Bronchial epithelial cell (primary cell): ENCODE measurements at regions not wholly inside any gene's neighbourhood (a gene's known extent, or its start where the extent isn't known, plus 50 kb on each side); places are given as distances from the start of the nearest gene placed in this dataset.
"Not testable (repeated sequence)": the region's sequence is repeated elsewhere in the genome, so short reads cannot be mapped to it uniquely, and the experiment has no call there.

Experiments
- DNase-seq: peaks from one replicate; pipeline ENCODE4 v3.0.0-alpha.2; 2010; ENCODE audit warnings: low read depth
- FAIRE-seq: peaks from 2 replicates; lab custom pipeline; 2011; peaks lifted over from hg19 to GRCh38; lab: Jason Lieb, UNC
- H3K27me3 ChIP-seq: 2 replicates; pipeline ENCODE4 v1.5.1; 2011; ENCODE audit warnings: low read length; ENCODE audit not compliant: control insufficient read depth, insufficient read depth
- H3K36me3 ChIP-seq: 2 replicates; pipeline ENCODE4 v1.5.1; 2011; ENCODE audit warnings: low read length; ENCODE audit not compliant: control insufficient read depth, insufficient read depth
- H3K4me3 ChIP-seq: 2 replicates; pipeline ENCODE4 v1.5.1; 2011; ENCODE audit warnings: mild to moderate bottlenecking, low read depth, low read length, control low read depth
- TF ChIP-seq, protein P1 (sequence below): IDR thresholded peaks from 2 replicates; pipeline ENCODE4 v1.5.1; 2011; ENCODE audit warnings: mild to moderate bottlenecking, moderate library complexity, low read length, control low read depth, inconsistent platforms; ENCODE audit not compliant: insufficient read depth, severe bottlenecking

DNA sequence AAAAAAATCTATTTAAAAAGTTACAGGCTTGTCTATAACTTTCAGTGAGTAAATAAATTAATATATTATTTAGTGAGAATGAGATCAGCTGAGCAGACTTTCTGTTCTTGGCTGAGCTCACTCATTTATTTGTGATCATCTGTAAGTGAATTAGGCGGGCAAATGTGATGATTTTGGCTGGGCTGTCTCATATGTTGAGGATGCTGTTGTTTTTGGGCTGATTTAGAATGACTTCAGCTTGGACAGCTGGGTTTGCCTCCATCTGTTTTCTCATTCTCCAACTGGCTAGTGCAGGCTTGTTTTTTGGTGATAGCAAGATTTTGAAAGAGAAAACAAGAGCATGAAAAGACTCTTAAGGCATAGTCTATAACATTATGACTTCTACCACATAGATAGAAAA, 475.8 kb upstream of the OLFM3 start:
- no peaks in the 10 kb centered on the region for H3K27me3 ChIP-seq
- H3K36me3 ChIP-seq: no peaks in the 10 kb centered on the region
- DNase-seq: no peak
- TF ChIP-seq, protein P1, sequence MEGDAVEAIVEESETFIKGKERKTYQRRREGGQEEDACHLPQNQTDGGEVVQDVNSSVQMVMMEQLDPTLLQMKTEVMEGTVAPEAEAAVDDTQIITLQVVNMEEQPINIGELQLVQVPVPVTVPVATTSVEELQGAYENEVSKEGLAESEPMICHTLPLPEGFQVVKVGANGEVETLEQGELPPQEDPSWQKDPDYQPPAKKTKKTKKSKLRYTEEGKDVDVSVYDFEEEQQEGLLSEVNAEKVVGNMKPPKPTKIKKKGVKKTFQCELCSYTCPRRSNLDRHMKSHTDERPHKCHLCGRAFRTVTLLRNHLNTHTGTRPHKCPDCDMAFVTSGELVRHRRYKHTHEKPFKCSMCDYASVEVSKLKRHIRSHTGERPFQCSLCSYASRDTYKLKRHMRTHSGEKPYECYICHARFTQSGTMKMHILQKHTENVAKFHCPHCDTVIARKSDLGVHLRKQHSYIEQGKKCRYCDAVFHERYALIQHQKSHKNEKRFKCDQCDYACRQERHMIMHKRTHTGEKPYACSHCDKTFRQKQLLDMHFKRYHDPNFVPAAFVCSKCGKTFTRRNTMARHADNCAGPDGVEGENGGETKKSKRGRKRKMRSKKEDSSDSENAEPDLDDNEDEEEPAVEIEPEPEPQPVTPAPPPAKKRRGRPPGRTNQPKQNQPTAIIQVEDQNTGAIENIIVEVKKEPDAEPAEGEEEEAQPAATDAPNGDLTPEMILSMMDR: no peak
- no peak overlapping the region for H3K4me3 ChIP-seq
- no peak for FAIRE-seq

GRCh38 chr1:102470767-102471166, 474.0 kb upstream of the OLFM3 start:
- TF ChIP-seq, protein P1: no peak
- Histone ChIP-seq H3K4me3 (no peak overlapping the region), H3K27me3 (no peaks in the 10 kb centered on the region), H3K36me3 (no peaks in the 10 kb centered on the region)
- no peak for FAIRE-seq
- DNase-seq: no peak

GRCh38 chr1:102466487-102466886, 469.8 kb upstream of the OLFM3 start:
- no peak for FAIRE-seq
- DNase-seq: peak; percentile 54
- TF ChIP-seq, protein P1: no peak
- H3K27me3 ChIP-seq: no peaks in the 10 kb centered on the region
- H3K4me3 ChIP-seq: no peak overlapping the region
- no peaks in the 10 kb centered on the region for H3K36me3 ChIP-seq

DNA sequence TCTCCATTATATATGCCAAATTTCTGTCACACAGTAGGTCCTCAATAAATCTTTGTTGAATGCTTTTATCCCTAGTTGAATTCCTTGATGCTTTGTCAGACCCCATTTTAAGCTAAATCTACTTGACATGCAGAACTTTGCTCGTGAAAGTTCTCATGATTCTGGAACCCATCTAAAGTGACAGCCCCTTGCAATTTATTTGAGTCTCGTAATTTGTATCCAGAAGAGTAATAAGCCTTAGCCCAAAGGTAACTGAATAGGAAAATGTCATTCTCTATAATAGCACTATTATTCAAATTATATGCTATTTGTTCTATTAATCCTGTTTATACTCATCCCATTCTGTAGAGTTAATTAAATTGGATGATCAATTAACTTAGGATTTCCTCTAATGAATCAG, 466.6 kb upstream of the OLFM3 start:
- no peak for FAIRE-seq
- H3K27me3 ChIP-seq: no peaks in the 10 kb centered on the region
- DNase-seq: no peak
- H3K4me3 ChIP-seq: no peak overlapping the region
- TF ChIP-seq, protein P1: no peak
- H3K36me3 ChIP-seq: no peaks in the 10 kb centered on the region

DNA sequence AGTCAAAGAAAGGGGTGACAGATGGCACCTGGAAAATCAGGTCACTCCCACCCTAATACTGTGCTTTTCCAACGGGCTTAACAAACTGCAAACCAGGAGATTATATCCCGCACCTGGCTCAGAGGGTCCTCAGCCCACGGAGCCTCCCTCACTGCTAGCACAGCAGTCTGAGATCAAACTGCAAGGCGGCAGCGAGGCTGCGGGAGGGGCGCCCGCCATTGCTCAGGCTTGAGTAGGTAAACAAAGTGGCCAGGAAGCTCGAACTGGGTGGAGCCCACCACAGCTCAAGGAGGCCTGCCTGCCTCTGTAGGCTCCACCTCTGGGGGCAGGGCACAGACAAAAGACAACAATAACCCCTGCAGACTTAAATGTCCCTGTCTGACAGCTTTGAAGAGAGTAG, 445.6 kb upstream of the OLFM3 start:
- not testable (repeated sequence) for FAIRE-seq, H3K27me3 ChIP-seq, DNase-seq, H3K4me3 ChIP-seq, H3K36me3 ChIP-seq

DNA sequence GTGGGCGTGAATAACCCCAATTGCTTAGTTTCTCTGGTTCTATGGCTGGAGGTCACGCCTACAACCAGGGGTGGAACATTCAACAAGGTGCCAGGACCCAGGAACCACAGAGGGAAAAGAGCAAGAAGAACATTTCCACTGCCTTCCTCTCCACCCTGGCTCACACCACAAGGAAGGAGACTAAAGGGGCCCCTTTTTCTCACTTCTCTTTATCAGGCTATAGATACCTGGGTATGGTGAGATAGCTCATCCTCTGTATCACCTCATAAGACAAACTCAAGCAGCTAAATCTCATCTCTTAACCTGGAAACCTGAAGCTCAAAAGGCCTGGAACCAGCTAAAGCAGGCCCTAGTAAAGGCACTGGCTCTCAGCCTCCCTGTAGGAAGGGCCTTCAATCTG, 438.8 kb upstream of the OLFM3 start:
- FAIRE-seq (no peak), DNase-seq (no peak)
- TF ChIP-seq, protein P1: no peak
- Histone ChIP-seq H3K36me3 (no peaks in the 10 kb centered on the region), H3K27me3 (no peaks in the 10 kb centered on the region), H3K4me3 (no peak overlapping the region)

DNA sequence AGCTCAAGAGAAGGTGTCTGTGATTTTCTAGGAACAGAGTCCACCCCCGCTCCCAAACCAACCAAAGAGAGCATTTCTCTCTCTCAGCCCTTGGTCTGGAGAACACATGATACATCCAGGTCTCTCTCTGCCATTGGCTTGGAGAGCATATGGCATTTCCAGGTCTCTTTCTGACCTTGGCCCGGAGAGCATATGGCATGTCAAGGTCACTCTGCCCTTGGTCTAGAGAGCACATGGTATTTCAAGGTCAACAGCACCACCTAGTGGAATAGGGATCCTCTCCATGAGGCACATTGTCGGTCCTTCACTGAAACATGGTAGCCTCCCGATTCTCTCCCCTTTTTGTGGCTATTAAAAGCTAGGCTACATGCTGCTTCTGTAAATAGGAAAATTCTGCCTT, 437.7 kb upstream of the OLFM3 start:
- FAIRE-seq: no peak

More for the DNA sequence above, 437.7 kb upstream of the OLFM3 start:
- TF ChIP-seq, protein P1: no peak
- H3K4me3 ChIP-seq: no peak overlapping the region
- no peak for DNase-seq
- no peaks in the 10 kb centered on the region for H3K36me3 ChIP-seq
- no peaks in the 10 kb centered on the region for H3K27me3 ChIP-seq
